ELF-1 (cell line): ENCODE measurements at regions not wholly inside any gene's neighbourhood (a gene's known extent, or its start where the extent isn't known, plus 50 kb on each side); places are given as distances from the start of the nearest gene placed in this dataset.
"Not testable (repeated sequence)": the region's sequence is repeated elsewhere in the genome, so short reads cannot be mapped to it uniquely, and the experiment has no call there.

Experiments
- DNase-seq: peaks from one replicate; pipeline ENCODE4 v3.0.0-alpha.2; 2016; ENCODE audit warnings: low read depth, low spot score

GRCh38 chr17:22131740-22132139, 439.4 kb downstream of the KCNJ18 start:
- no peak for DNase-seq

GRCh38 chr17:22138861-22139469, 446.6 kb downstream of the KCNJ18 start:
- DNase-seq = no peak

GRCh38 chr17:22142091-22142490, 449.8 kb downstream of the KCNJ18 start:
- no peak for DNase-seq

GRCh38 chr17:22145605-22146178, 453.4 kb downstream of the KCNJ18 start:
- DNase-seq = no peak

GRCh38 chr17:22158364-22158763, 466.0 kb downstream of the KCNJ18 start:
- no peak for DNase-seq

GRCh38 chr17:22161376-22161775, 469.1 kb downstream of the KCNJ18 start:
- DNase-seq = no peak

- DNase-seq = no peak
Measured at GRCh38 chr17:22171631-22172030, 479.3 kb downstream of the KCNJ18 start.

GRCh38 chr17:22193113-22193512, 500.8 kb downstream of the KCNJ18 start:
- no peak for DNase-seq

- not testable (repeated sequence) for DNase-seq
Measured at GRCh38 chr17:22200187-22200586, 507.9 kb downstream of the KCNJ18 start.

GRCh38 chr17:22202702-22203101, 510.4 kb downstream of the KCNJ18 start:
- DNase-seq = no peak

- no peak for DNase-seq
Measured at GRCh38 chr17:22203208-22203715, 510.9 kb downstream of the KCNJ18 start.

- not testable (repeated sequence) for DNase-seq
Measured at GRCh38 chr17:22204076-22204475, 511.8 kb downstream of the KCNJ18 start.

- DNase-seq = not testable (repeated sequence)
Measured at GRCh38 chr17:22210212-22210611, 517.9 kb downstream of the KCNJ18 start.

- not testable (repeated sequence) for DNase-seq
Measured at GRCh38 chr17:22213169-22213568, 520.8 kb downstream of the KCNJ18 start.

GRCh38 chr17:22217135-22217534, 524.8 kb downstream of the KCNJ18 start:
- peak; percentile 53 for DNase-seq

- DNase-seq = no peak
Measured at GRCh38 chr17:22221344-22221743, 529.0 kb downstream of the KCNJ18 start.

- not testable (repeated sequence) for DNase-seq
Measured at GRCh38 chr17:22226477-22226876, 534.2 kb downstream of the KCNJ18 start.

GRCh38 chr17:22226932-22227331, 534.6 kb downstream of the KCNJ18 start:
- not testable (repeated sequence) for DNase-seq

- peak; percentile 13 for DNase-seq
Measured at GRCh38 chr17:22227699-22228553, 535.6 kb downstream of the KCNJ18 start.

GRCh38 chr17:22229821-22230220, 537.5 kb downstream of the KCNJ18 start:
- not testable (repeated sequence) for DNase-seq

GRCh38 chr17:22233382-22233781, 541.1 kb downstream of the KCNJ18 start:
- DNase-seq = no peak

GRCh38 chr17:22242472-22242871, 550.1 kb downstream of the KCNJ18 start:
- DNase-seq = no peak
